Astrocyte of the spinal cord (primary cell): ENCODE measurements at regions not wholly inside any gene's neighbourhood (a gene's known extent, or its start where the extent isn't known, plus 50 kb on each side); places are given as distances from the start of the nearest gene placed in this dataset.

ENCODE experiments used
- DNase-seq: peaks from one replicate; pipeline ENCODE4 v3.0.0; 2011; ENCODE audit warnings: low read depth, low spot score
- H3K4me3 ChIP-seq: 2 replicates; pipeline ENCODE4 v1.5.1; 2011; ENCODE audit warnings: low read depth, mild to moderate bottlenecking, low read length, moderate library complexity
- CTCF ChIP-seq: IDR thresholded peaks from 2 replicates; pipeline ENCODE4 v1.5.1; 2012; ENCODE audit warnings: low read depth, mild to moderate bottlenecking, low read length, inconsistent platforms
- in situ Hi-C: cut with HindIII; loops from 2 replicates; pipeline ENCODE4 v1.10.0; 2017; ENCODE audit warnings: low sequenced_read_pairs

GRCh38 chr16:13550254-13550653 is 369.7 kb upstream of the ERCC4 start:
- in situ Hi-C loops, result no loop called here
- no peak overlapping the region for H3K4me3 ChIP-seq
- no peak for TF ChIP-seq CTCF
- DNase-seq, result no peak

- TF ChIP-seq CTCF, result no peak
- in situ Hi-C loops, result no loop called here
- DNase-seq, result no peak
- no peak overlapping the region for H3K4me3 ChIP-seq
Measured at GRCh38 chr16:13552062-13552959, 367.6 kb upstream of the ERCC4 start.

- no peak overlapping the region for H3K4me3 ChIP-seq
- in situ Hi-C loops, result no loop called here
- no peak for DNase-seq
- TF ChIP-seq CTCF, result no peak
Measured at GRCh38 chr16:13552960-13553257, 367.0 kb upstream of the ERCC4 start.

GRCh38 chr16:13553453-13553985 is 366.4 kb upstream of the ERCC4 start:
- no peak overlapping the region for H3K4me3 ChIP-seq
- no peak for TF ChIP-seq CTCF
- in situ Hi-C loops, result no loop called here
- DNase-seq, result no peak

- in situ Hi-C loops, result no loop called here
- no peak overlapping the region for H3K4me3 ChIP-seq
- no peak for TF ChIP-seq CTCF
- no peak for DNase-seq
Measured at GRCh38 chr16:13554005-13554404, 365.9 kb upstream of the ERCC4 start.

GRCh38 chr16:13554643-13555042 is 365.3 kb upstream of the ERCC4 start:
- no peak for DNase-seq
- H3K4me3 ChIP-seq, result no peak overlapping the region
- TF ChIP-seq CTCF, result no peak
- in situ Hi-C loops, result no loop called here
